Upper lobe of left lung (tissue), 4 donors: ENCODE measurements at regions not wholly inside any gene's neighbourhood (a gene's known extent, or its start where the extent isn't known, plus 50 kb on each side); places are given as distances from the start of the nearest gene placed in this dataset.

Experiments used
- POLR2A ChIP-seq, 4 donors: fragments of 450-650 bp; IDR thresholded peaks; one replicate each; pipeline ENCODE4 v1.5.1; 2016 to 2017; ENCODE audit warnings: antibody characterized with exemption in 4 of 4, mild to moderate bottlenecking in 2 of 4
- POLR2AphosphoS5 ChIP-seq, 2 donors: sonication (generic); formaldehyde crosslinking; IDR thresholded peaks; one replicate each; pipeline ENCODE4 v1.5.1; 2017; ENCODE audit warnings: antibody characterized with exemption in 2 of 2

- TF ChIP-seq POLR2A (IDR thresholded peaks at IDR 0.05) (no peak), POLR2AphosphoS5 (IDR thresholded peaks at IDR 0.05) (no peak)
Measured at GRCh38 chr10:55519264-55519663, 718.2 kb upstream of the PCDH15 start.
